Activated naive CD4-positive, alpha-beta T cell treated with anti-CD3 and anti-CD28 coated beads for 36 hours (primary cell): ENCODE measurements at regions not wholly inside any gene's neighbourhood (a gene's known extent, or its start where the extent isn't known, plus 50 kb on each side); places are given as distances from the start of the nearest gene placed in this dataset.

Experiments used
- CTCF ChIA-PET: fragments of 350-600 bp; sonication (Branson Sonifier 250); formaldehyde crosslinking; loops from one replicate; lab custom pipeline; 2021; ENCODE audit warnings: antibody characterized with exemption; lab: Charles Lee
- DNase-seq: peaks from one replicate; pipeline ENCODE4 v3.0.0-alpha.2; 2020
- H3K27ac Mint-ChIP-seq: one replicate; pipeline ENCODE4 v1.8.0; 2021; ENCODE audit warnings: mild to moderate bottlenecking, mixed read lengths
- H3K27me3 Mint-ChIP-seq: one replicate; pipeline ENCODE4 v1.8.0; 2021; ENCODE audit warnings: low read depth, mixed read lengths
- H3K36me3 Mint-ChIP-seq: one replicate; pipeline ENCODE4 v1.8.0; 2021; ENCODE audit warnings: low read depth, mixed read lengths
- H3K4me1 Mint-ChIP-seq: one replicate; pipeline ENCODE4 v1.8.0; 2021; ENCODE audit warnings: low read depth, mixed read lengths
- H3K4me3 Mint-ChIP-seq: one replicate; pipeline ENCODE4 v1.8.0; 2021; ENCODE audit warnings: mild to moderate bottlenecking, moderate library complexity, mixed read lengths
- H3K9me3 Mint-ChIP-seq: one replicate; pipeline ENCODE4 v1.8.0; 2021; ENCODE audit warnings: mixed read lengths
- intact Hi-C: fragments of 100-400 bp; cut with micrococcal nuclease; formaldehyde crosslinking; loops from one replicate; pipeline ENCODE4 v1.15.1; 2023

- intact Hi-C loops, result no loop called here
- Mint-ChIP-seq H3K27ac (no peak overlapping the region), H3K27me3 (no peaks in the 10 kb centered on the region), H3K9me3 (no peaks in the 10 kb centered on the region), H3K4me1 (no peaks in the 10 kb centered on the region), H3K4me3 (no peak overlapping the region), H3K36me3 (no peaks in the 10 kb centered on the region)
- no peak for DNase-seq
- CTCF ChIA-PET, result no interaction called here
Measured at GRCh38 chr3:94307588-94307987, 244.7 kb downstream of the NSUN3 start.

- Mint-ChIP-seq H3K36me3 (no peaks in the 10 kb centered on the region), H3K4me1 (no peaks in the 10 kb centered on the region), H3K4me3 (no peak overlapping the region), H3K27me3 (no peaks in the 10 kb centered on the region), H3K9me3 (no peaks in the 10 kb centered on the region), H3K27ac (no peak overlapping the region)
- DNase-seq, result no peak
- intact Hi-C loops, result no loop called here
- CTCF ChIA-PET, result no interaction called here
Measured at GRCh38 chr3:94308767-94309166, 245.9 kb downstream of the NSUN3 start.

- H3K36me3 Mint-ChIP-seq, result no peaks in the 10 kb centered on the region
- no peaks in the 10 kb centered on the region for H3K9me3 Mint-ChIP-seq
- CTCF ChIA-PET, result no interaction called here
- intact Hi-C loops, result no loop called here
- no peak overlapping the region for H3K27ac Mint-ChIP-seq
- no peaks in the 10 kb centered on the region for H3K4me1 Mint-ChIP-seq
- H3K4me3 Mint-ChIP-seq, result no peak overlapping the region
- no peak for DNase-seq
- H3K27me3 Mint-ChIP-seq, result no peaks in the 10 kb centered on the region
Measured at GRCh38 chr3:94310341-94311135, 247.7 kb downstream of the NSUN3 start.

GRCh38 chr3:94311651-94312050 lies 248.8 kb downstream of the NSUN3 start:
- no peak overlapping the region for H3K27ac Mint-ChIP-seq
- no peaks in the 10 kb centered on the region for H3K36me3 Mint-ChIP-seq
- intact Hi-C loops, result no loop called here
- DNase-seq, result no peak
- H3K4me1 Mint-ChIP-seq, result no peaks in the 10 kb centered on the region
- no peaks in the 10 kb centered on the region for H3K27me3 Mint-ChIP-seq
- CTCF ChIA-PET, result no interaction called here
- no peak overlapping the region for H3K4me3 Mint-ChIP-seq
- no peaks in the 10 kb centered on the region for H3K9me3 Mint-ChIP-seq

GRCh38 chr3:94314218-94314883 lies 251.5 kb downstream of the NSUN3 start:
- Mint-ChIP-seq H3K36me3 (no peaks in the 10 kb centered on the region), H3K4me1 (no peaks in the 10 kb centered on the region), H3K4me3 (no peak overlapping the region), H3K9me3 (no peaks in the 10 kb centered on the region), H3K27me3 (no peaks in the 10 kb centered on the region), H3K27ac (no peak overlapping the region)
- intact Hi-C loops, result no loop called here
- no peak for DNase-seq
- CTCF ChIA-PET, result no interaction called here

GRCh38 chr3:94317017-94317416 lies 254.2 kb downstream of the NSUN3 start:
- Mint-ChIP-seq H3K36me3 (no peaks in the 10 kb centered on the region), H3K4me3 (no peak overlapping the region), H3K9me3 (no peaks in the 10 kb centered on the region), H3K27ac (no peak overlapping the region), H3K27me3 (no peaks in the 10 kb centered on the region), H3K4me1 (no peaks in the 10 kb centered on the region)
- no peak for DNase-seq
- intact Hi-C loops, result no loop called here
- CTCF ChIA-PET, result no interaction called here

- DNase-seq, result no peak
- Mint-ChIP-seq H3K9me3 (peaks cover 4% of the 10 kb centered on the region), H3K4me3 (no peak overlapping the region), H3K4me1 (no peaks in the 10 kb centered on the region), H3K36me3 (no peaks in the 10 kb centered on the region), H3K27ac (no peak overlapping the region), H3K27me3 (no peaks in the 10 kb centered on the region)
- CTCF ChIA-PET, result no interaction called here
- intact Hi-C loops, result no loop called here
Measured at GRCh38 chr3:94323596-94323995, 260.7 kb downstream of the NSUN3 start.

- CTCF ChIA-PET, result no interaction called here
- intact Hi-C loops, result no loop called here
- DNase-seq, result no peak
- Mint-ChIP-seq H3K36me3 (no peaks in the 10 kb centered on the region), H3K9me3 (peaks cover 2% of the 10 kb centered on the region), H3K27ac (no peak overlapping the region), H3K27me3 (no peaks in the 10 kb centered on the region), H3K4me1 (no peaks in the 10 kb centered on the region), H3K4me3 (no peak overlapping the region)
Measured at GRCh38 chr3:94331831-94332230, 269.0 kb downstream of the NSUN3 start.

GRCh38 chr3:94336046-94336753 lies 273.3 kb downstream of the NSUN3 start:
- Mint-ChIP-seq H3K4me3 (no peak overlapping the region), H3K9me3 (no peaks in the 10 kb centered on the region), H3K36me3 (no peaks in the 10 kb centered on the region), H3K27ac (no peak overlapping the region), H3K27me3 (no peaks in the 10 kb centered on the region), H3K4me1 (no peaks in the 10 kb centered on the region)
- CTCF ChIA-PET, result no interaction called here
- intact Hi-C loops, result no loop called here
- no peak for DNase-seq

GRCh38 chr3:94345101-94345500 lies 282.2 kb downstream of the NSUN3 start:
- Mint-ChIP-seq H3K4me3 (no peak overlapping the region), H3K27me3 (peaks cover 2% of the 10 kb centered on the region), H3K9me3 (peaks cover 4% of the 10 kb centered on the region), H3K36me3 (no peaks in the 10 kb centered on the region), H3K4me1 (no peaks in the 10 kb centered on the region), H3K27ac (no peak overlapping the region)
- intact Hi-C loops, result no loop called here
- DNase-seq, result no peak
- CTCF ChIA-PET, result no interaction called here

GRCh38 chr3:94349310-94349878 lies 286.5 kb downstream of the NSUN3 start:
- Mint-ChIP-seq H3K27ac (no peak overlapping the region), H3K9me3 (peaks cover 4% of the 10 kb centered on the region), H3K36me3 (no peaks in the 10 kb centered on the region), H3K4me3 (no peak overlapping the region), H3K27me3 (no peaks in the 10 kb centered on the region), H3K4me1 (no peaks in the 10 kb centered on the region)
- DNase-seq, result no peak
- CTCF ChIA-PET, result no interaction called here
- intact Hi-C loops, result no loop called here

GRCh38 chr3:94356581-94356980 lies 293.7 kb downstream of the NSUN3 start:
- no peaks in the 10 kb centered on the region for H3K4me1 Mint-ChIP-seq
- H3K9me3 Mint-ChIP-seq, result no peaks in the 10 kb centered on the region
- no peak overlapping the region for H3K4me3 Mint-ChIP-seq
- H3K27me3 Mint-ChIP-seq, result no peaks in the 10 kb centered on the region
- H3K27ac Mint-ChIP-seq, result no peak overlapping the region
- no peaks in the 10 kb centered on the region for H3K36me3 Mint-ChIP-seq
- no peak for DNase-seq
- CTCF ChIA-PET, result no interaction called here
- intact Hi-C loops, result no loop called here
